GM23248 (cell line): ENCODE measurements at regions not wholly inside any gene's neighbourhood (a gene's known extent, or its start where the extent isn't known, plus 50 kb on each side); places are given as distances from the start of the nearest gene placed in this dataset.

ENCODE experiments used
- DNase-seq: peaks from one replicate; pipeline ENCODE4 v3.0.0-alpha.2; 2015
- H2AFZ ChIP-seq: fragments of 200-600 bp; sonication (generic); 2 replicates; pipeline ENCODE4 v1.6.1; 2016; ENCODE audit warnings: antibody characterized with exemption
- H3F3A ChIP-seq: fragments of 200-600 bp; sonication (generic); 2 replicates; pipeline ENCODE4 v1.6.1; 2016; ENCODE audit warnings: mild to moderate bottlenecking, antibody characterized with exemption, mixed run types; ENCODE audit not compliant: insufficient read depth
- H3K27ac ChIP-seq: fragments of 200-600 bp; sonication (generic); 2 replicates; pipeline ENCODE4 v1.5.1; 2016; ENCODE audit warnings: mild to moderate bottlenecking
- H3K27me3 ChIP-seq: fragments of 200-600 bp; sonication (generic); replicated peaks from 2 replicates; pipeline ENCODE4 v1.6.1; 2016; ENCODE audit warnings: mild to moderate bottlenecking; ENCODE audit not compliant: insufficient read depth
- H3K36me3 ChIP-seq: fragments of 200-600 bp; sonication (generic); 2 replicates; pipeline ENCODE4 v1.6.1; 2016; ENCODE audit warnings: low read depth, mild to moderate bottlenecking
- H3K4me1 ChIP-seq: fragments of 200-600 bp; sonication (generic); 2 replicates; pipeline ENCODE4 v1.6.1; 2016; ENCODE audit warnings: mild to moderate bottlenecking; ENCODE audit not compliant: insufficient read depth
- H3K4me2 ChIP-seq: fragments of 200-600 bp; sonication (generic); one replicate; pipeline ENCODE4 v1.6.1; 2016; ENCODE audit warnings: mild to moderate bottlenecking; ENCODE audit not compliant: unreplicated experiment
- H3K4me3 ChIP-seq: fragments of 200-600 bp; sonication (generic); 2 replicates; pipeline ENCODE4 v1.5.1; 2016; ENCODE audit warnings: mild to moderate bottlenecking
- H3K79me2 ChIP-seq: fragments of 200-600 bp; sonication (generic); 2 replicates; pipeline ENCODE4 v1.6.1; 2016; ENCODE audit warnings: mild to moderate bottlenecking; ENCODE audit not compliant: insufficient read depth
- H3K9ac ChIP-seq: fragments of 200-600 bp; sonication (generic); 2 replicates; pipeline ENCODE4 v1.6.1; 2016; ENCODE audit warnings: mild to moderate bottlenecking
- H3K9me2 ChIP-seq: fragments of 200-600 bp; sonication (generic); 2 replicates; pipeline ENCODE4 v1.6.1; 2016; ENCODE audit warnings: mixed run types, mild to moderate bottlenecking, moderate library complexity; ENCODE audit not compliant: insufficient read depth
- H3K9me3 ChIP-seq: fragments of 200-600 bp; sonication (generic); one replicate; pipeline ENCODE4 v1.6.1; 2017; ENCODE audit warnings: low read depth
- H4K20me1 ChIP-seq: fragments of 200-600 bp; sonication (generic); 2 replicates; pipeline ENCODE4 v1.6.0; 2016; ENCODE audit not compliant: insufficient read depth
- EZH2 ChIP-seq: fragments of 200-600 bp; sonication (generic); IDR thresholded peaks from 2 replicates; pipeline ENCODE4 v1.6.1; 2018; ENCODE audit warnings: antibody characterized with exemption, mild to moderate bottlenecking; ENCODE audit not compliant: insufficient read depth, poor library complexity, severe bottlenecking
- EZH2phosphoT487 ChIP-seq: fragments of 200-600 bp; sonication (generic); IDR thresholded peaks from 2 replicates; pipeline ENCODE4 v1.6.1; 2018; ENCODE audit warnings: antibody characterized with exemption, moderate library complexity, mild to moderate bottlenecking, low read depth; ENCODE audit not compliant: insufficient read depth
- WGBS, 2 experiments: methylation state at CpG; one replicate each; pipeline ENCODE4 v1.1.6; 2015 to 2017; ENCODE audit warnings: low lambda C conversion rate in 2 of 2, low coverage in 1 of 2; ENCODE audit errors: missing lambda C conversion rate in 2 of 2; 5-methylcytosine and 5-hydroxymethylcytosine counted together
- in situ Hi-C: fragments of 300-500 bp; cut with MboI; formaldehyde crosslinking; loops from 2 replicates; pipeline ENCODE4 v1.15.0; 2020

DNA sequence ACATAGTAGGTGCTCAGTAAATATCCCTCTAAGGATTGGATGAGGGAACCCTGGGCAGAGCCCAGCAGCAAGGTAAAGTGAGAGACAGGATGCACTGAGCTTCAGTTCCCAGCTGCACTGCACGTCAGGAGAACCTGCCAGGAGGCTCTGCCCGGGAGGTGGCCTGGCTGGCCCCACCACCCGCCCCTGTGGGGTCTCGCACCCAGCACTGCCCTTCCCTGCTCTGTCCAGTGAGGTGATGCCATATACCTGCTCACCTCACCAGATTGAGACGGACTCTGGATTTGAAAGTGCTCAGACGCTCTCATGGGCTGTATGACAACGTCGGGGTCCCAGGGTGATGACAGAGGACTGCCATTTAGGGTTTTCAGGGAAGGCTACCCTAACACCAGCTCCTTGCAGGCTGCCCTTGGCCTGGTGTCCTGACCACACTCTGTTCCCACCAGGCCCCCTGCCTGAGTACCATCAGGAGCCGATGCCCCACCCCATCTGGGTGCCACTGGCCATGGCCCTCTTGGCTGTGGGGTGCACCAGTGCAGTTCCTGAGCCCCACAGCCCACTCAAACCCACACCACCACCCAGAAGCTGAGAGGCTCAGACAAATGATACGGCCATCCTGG is 61.7 kb upstream of the FGF3 start:
- Histone ChIP-seq H3K36me3 (no peaks in the 10 kb centered on the region), H3K79me2 (no peaks in the 10 kb centered on the region), H3K9me3 (no peaks in the 10 kb centered on the region), H3K4me1 (no peaks in the 10 kb centered on the region), H3K9ac (no peak overlapping the region), H3F3A (no peaks in the 10 kb centered on the region), H4K20me1 (no peaks in the 10 kb centered on the region), H3K4me3 (no peak overlapping the region), H3K9me2 (no peaks in the 10 kb centered on the region), H3K4me2 (no peak overlapping the region), H2AFZ (no peak overlapping the region), H3K27me3 (peaks cover 37% of the 10 kb centered on the region), H3K27ac (no peak overlapping the region)
- in situ Hi-C loops, result no loop called here
- no peak for TF ChIP-seq EZH2phosphoT487
- TF ChIP-seq EZH2, result no peak
- DNase-seq, result no peak
- 48 to 56% methylated on average over 10 of the region's 10 CpGs for WGBS, 2 experiments

DNA sequence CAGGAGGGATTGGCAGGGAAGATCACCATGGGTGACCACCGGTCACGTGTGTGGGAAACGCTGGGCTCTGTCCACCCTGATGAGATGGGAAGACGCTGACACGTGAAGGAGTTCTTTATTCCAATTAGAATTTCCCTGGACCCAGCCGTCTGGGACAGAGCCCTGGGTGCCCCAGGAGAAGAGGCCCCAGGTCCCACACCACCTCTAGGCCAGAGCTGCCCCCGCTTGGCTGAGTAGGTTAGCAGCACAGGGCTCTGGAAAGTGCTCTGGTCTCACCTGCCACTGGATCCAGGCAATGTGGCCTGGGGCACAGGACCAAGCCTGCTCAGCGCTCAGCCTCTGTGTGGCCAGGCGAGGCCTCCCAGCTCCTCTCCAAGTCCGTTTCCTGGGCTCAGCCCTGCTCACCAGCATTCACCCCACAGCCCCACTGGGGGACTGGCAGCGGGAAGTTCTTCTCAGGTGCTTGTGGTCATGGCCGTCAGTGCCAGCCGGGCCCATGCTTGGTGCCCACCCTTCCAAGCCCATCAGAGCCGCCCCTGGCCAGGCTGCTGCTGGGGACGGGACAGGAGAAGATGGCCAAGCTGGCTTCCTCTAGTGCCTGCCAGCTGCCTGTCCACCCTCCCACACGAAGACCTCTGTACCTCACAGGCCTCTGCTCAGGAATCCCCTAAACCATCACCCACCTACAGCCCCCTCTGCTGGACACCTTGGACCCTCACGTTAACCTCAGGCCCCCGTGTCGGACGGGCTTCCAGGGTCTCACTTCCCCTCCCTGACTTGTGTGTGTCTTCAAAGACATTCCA is 62.5 kb upstream of the FGF3 start:
- 44 to 47% methylated on average over 19 to 20 of the region's 20 CpGs for whole genome bisulfite sequencing, 2 experiments
- in situ Hi-C loops, result no loop called here

GRCh38 chr11:69882270-69882608 is 63.0 kb upstream of the FGF3 start:
- DNase-seq, result no peak
- 60 to 66% methylated on average over 7 of the region's 7 CpGs for WGBS, 2 experiments
- Histone ChIP-seq H3K4me1 (no peaks in the 10 kb centered on the region), H3K27me3 (peaks cover 29% of the 10 kb centered on the region), H3K27ac (no peak overlapping the region), H3K4me3 (no peak overlapping the region), H4K20me1 (no peaks in the 10 kb centered on the region), H3K36me3 (no peaks in the 10 kb centered on the region), H3K9me3 (no peaks in the 10 kb centered on the region), H2AFZ (no peak overlapping the region), H3K9me2 (no peaks in the 10 kb centered on the region), H3K79me2 (no peaks in the 10 kb centered on the region), H3K9ac (no peak overlapping the region), H3F3A (no peaks in the 10 kb centered on the region), H3K4me2 (no peak overlapping the region)
- TF ChIP-seq EZH2 (no peak), EZH2phosphoT487 (no peak)
- in situ Hi-C loops, result no loop called here

More for the DNA sequence above, 62.5 kb upstream of the FGF3 start:
- Histone ChIP-seq H3K4me2 (no peak overlapping the region), H3K9me3 (no peaks in the 10 kb centered on the region), H3K79me2 (no peaks in the 10 kb centered on the region), H3K9ac (no peak overlapping the region), H3K27ac (no peak overlapping the region), H3K36me3 (no peaks in the 10 kb centered on the region), H3K4me1 (no peaks in the 10 kb centered on the region), H3F3A (no peaks in the 10 kb centered on the region), H3K27me3 (peaks cover 29% of the 10 kb centered on the region), H2AFZ (no peak overlapping the region), H3K4me3 (no peak overlapping the region), H3K9me2 (no peaks in the 10 kb centered on the region), H4K20me1 (no peaks in the 10 kb centered on the region)
- no peak for DNase-seq
- TF ChIP-seq EZH2phosphoT487, result no peak
- TF ChIP-seq EZH2, result no peak

DNA sequence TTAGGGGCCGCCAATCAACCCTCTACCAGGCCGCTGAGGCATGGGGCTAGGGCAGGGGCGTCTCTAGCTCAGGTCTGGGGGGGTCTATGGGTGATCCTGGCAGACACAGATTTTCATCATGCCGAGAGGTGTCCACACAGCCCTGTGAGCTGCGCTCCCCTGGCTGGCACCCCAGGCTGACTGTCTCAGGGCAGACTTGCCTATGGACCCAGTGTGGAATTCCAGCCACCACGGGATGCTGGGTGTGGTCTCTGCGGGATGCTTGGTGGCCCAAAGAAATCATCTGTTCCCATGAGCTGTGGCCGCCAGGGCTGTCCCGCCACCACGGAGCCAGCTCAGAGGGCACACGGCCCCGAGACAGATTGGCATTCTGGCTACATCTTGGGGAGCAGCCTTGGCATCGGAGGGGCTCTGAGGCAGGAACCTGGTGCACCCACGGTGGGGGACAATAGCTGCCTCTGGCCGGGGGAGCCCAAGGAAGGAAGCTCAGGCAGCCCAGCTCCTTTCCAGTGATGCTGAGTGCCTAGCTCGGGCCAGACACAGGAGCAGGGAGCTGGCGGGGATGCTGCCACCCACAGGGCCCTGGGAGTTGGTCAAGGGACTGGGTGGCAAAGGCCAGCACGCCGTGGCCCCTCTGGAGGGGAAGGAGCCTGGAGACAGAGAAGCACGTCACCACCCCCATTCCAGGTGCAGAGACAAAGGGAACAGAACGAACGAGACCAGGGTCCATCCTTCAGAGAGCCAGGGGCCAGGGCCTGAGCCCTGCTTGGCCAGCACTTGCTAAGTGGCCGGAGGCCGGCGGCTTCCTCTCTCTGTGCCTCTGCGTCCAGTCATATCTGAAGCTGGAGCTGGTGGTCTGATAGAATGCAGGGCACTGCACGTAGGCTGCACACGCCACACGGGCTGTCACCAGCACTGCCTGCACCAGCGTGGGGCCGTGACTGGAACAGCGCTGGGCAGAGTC is 64.4 kb upstream of the FGF3 start:
- TF ChIP-seq EZH2phosphoT487, result no peak
- TF ChIP-seq EZH2, result no peak
- no peak overlapping the region for H2AFZ ChIP-seq
- H3K9me3 ChIP-seq, result no peaks in the 10 kb centered on the region
- H3K4me1 ChIP-seq, result no peaks in the 10 kb centered on the region
- H3K4me2 ChIP-seq, result no peak overlapping the region
- H3K79me2 ChIP-seq, result no peaks in the 10 kb centered on the region
- DNase-seq, result no peak
- H3K9me2 ChIP-seq, result no peaks in the 10 kb centered on the region
- H3K36me3 ChIP-seq, result no peaks in the 10 kb centered on the region
- H3K4me3 ChIP-seq, result no peak overlapping the region
- H3K27ac ChIP-seq, result no peak overlapping the region
- in situ Hi-C loops, result no loop called here
- H4K20me1 ChIP-seq, result no peaks in the 10 kb centered on the region
- WGBS, 2 experiments, result 39 to 43% methylated on average over 32 of the region's 32 CpGs
- no peaks in the 10 kb centered on the region for H3F3A ChIP-seq
- no peak overlapping the region for H3K9ac ChIP-seq
- peaks cover 29% of the 10 kb centered on the region for H3K27me3 ChIP-seq
